ENCODE measurements at regions not wholly inside any gene's neighbourhood (a gene's known extent, or its start where the extent isn't known, plus 50 kb on each side); places are given as distances from the start of the nearest gene placed in this dataset.

DNA sequence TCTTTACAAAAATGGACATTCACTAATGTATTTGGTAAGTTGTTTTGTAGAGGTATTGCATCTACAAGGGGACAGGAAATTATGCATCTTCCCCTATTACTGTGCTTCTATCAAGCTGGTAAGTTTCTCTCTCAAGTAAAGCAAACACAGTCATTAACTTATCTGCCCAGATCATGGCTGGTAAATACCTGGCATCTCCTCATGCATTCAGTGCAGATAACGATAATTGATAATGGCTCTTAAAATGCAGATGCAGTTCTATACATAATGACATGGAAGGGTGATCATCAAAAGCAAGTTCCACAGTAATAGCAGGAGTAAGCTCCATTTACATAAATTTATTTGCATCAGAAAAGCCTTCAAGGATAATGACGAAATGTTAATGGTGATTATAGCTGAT is 122.4 kb downstream of the SIPA1L2 start:
- no peaks in the 10 kb centered on the region for H3K36me3 Mint-ChIP-seq (ENCODE audit: insufficient read depth, unreplicated experiment)
- no peaks in the 10 kb centered on the region for H3K27me3 Mint-ChIP-seq (ENCODE audit: insufficient read depth, unreplicated experiment)
- no peak overlapping the region for H3K4me3 Mint-ChIP-seq (ENCODE audit: unreplicated experiment)
- TF ChIP-seq, protein P1, sequence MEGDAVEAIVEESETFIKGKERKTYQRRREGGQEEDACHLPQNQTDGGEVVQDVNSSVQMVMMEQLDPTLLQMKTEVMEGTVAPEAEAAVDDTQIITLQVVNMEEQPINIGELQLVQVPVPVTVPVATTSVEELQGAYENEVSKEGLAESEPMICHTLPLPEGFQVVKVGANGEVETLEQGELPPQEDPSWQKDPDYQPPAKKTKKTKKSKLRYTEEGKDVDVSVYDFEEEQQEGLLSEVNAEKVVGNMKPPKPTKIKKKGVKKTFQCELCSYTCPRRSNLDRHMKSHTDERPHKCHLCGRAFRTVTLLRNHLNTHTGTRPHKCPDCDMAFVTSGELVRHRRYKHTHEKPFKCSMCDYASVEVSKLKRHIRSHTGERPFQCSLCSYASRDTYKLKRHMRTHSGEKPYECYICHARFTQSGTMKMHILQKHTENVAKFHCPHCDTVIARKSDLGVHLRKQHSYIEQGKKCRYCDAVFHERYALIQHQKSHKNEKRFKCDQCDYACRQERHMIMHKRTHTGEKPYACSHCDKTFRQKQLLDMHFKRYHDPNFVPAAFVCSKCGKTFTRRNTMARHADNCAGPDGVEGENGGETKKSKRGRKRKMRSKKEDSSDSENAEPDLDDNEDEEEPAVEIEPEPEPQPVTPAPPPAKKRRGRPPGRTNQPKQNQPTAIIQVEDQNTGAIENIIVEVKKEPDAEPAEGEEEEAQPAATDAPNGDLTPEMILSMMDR (IDR thresholded peaks at IDR 0.05; ENCODE audit: unreplicated experiment), result no peak
- H3K27ac Mint-ChIP-seq (ENCODE audit: low read depth, unreplicated experiment), result no peak overlapping the region
- no peak for DNase-seq (ENCODE audit: unreplicated experiment)
- CTCF ChIA-PET, result interaction anchor here (0.7 to 1.3 kb wide), 6 partner anchors 10 to 638 kb away, joined by 3 to 10 read pairs (median 4); no protein-coding TSS in a partner anchor
- intact Hi-C loops (cut with micrococcal nuclease), result no loop called here
- POLR2A ChIA-PET, result interaction anchor here (0.6 to 5.5 kb wide), 7 partner anchors 22 to 478 kb away, joined by 3 to 43 read pairs (median 4); no protein-coding TSS in a partner anchor
- BruUV-seq (replicated peaks), result no TSS peak
- no peaks in the 10 kb centered on the region for H3K9me3 Mint-ChIP-seq (ENCODE audit: unreplicated experiment)
- peaks cover 40% of the 10 kb centered on the region for H3K4me1 Mint-ChIP-seq (ENCODE audit: insufficient read depth, unreplicated experiment)

- H3K4me3 Mint-ChIP-seq (ENCODE audit: unreplicated experiment), result no peak overlapping the region
- DNase-seq (ENCODE audit: unreplicated experiment), result no peak
- BruUV-seq (replicated peaks), result no TSS peak
- H3K4me1 Mint-ChIP-seq (ENCODE audit: insufficient read depth, unreplicated experiment), result peaks cover 29% of the 10 kb centered on the region
- ChIA-PET CTCF (interaction anchor here (1.1 kb wide), 1 partner anchor 114 kb away, joined by 3 read pairs; no protein-coding TSS in a partner anchor), POLR2A (interaction anchor here (1.2 kb wide), 1 partner anchor 20 kb away, joined by 4 read pairs; no protein-coding TSS in a partner anchor)
- no peaks in the 10 kb centered on the region for H3K36me3 Mint-ChIP-seq (ENCODE audit: insufficient read depth, unreplicated experiment)
- TF ChIP-seq, protein P1 (IDR thresholded peaks at IDR 0.05; ENCODE audit: unreplicated experiment), result no peak
- H3K27ac Mint-ChIP-seq (ENCODE audit: low read depth, unreplicated experiment), result no peak overlapping the region
- no peaks in the 10 kb centered on the region for H3K9me3 Mint-ChIP-seq (ENCODE audit: unreplicated experiment)
- intact Hi-C loops (cut with micrococcal nuclease), result no loop called here
- no peaks in the 10 kb centered on the region for H3K27me3 Mint-ChIP-seq (ENCODE audit: insufficient read depth, unreplicated experiment)
Observed at GRCh38 chr1:232505884-232506283, 124.0 kb downstream of the SIPA1L2 start.

DNA sequence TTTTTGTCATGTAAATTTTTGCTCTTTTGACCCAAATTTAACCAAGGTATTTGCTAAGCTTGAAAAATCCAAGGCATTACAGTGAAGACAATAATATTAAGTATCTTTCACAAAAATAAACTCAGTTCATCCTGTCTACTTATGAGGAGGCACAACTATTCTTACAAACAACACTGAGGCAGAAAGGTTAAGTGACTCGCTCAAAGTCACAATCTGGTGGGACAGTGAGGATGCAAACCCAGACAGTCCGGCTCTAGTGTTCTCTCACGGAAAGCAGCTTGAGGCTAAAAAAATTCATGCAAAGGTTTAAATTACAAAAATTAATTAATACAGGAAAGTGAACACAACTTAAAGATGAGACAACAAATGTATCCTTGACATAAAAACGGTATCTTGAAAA is 125.3 kb downstream of the SIPA1L2 start:
- H3K4me3 Mint-ChIP-seq (ENCODE audit: unreplicated experiment), result no peak overlapping the region
- H3K4me1 Mint-ChIP-seq (ENCODE audit: insufficient read depth, unreplicated experiment), result peaks cover 18% of the 10 kb centered on the region
- H3K9me3 Mint-ChIP-seq (ENCODE audit: unreplicated experiment), result no peaks in the 10 kb centered on the region
- DNase-seq (ENCODE audit: unreplicated experiment), result no peak
- ChIA-PET CTCF (no interaction called here), POLR2A (interaction anchor here (0.5 to 1.3 kb wide), 7 partner anchors 12 to 980 kb away, joined by 3 read pairs; no protein-coding TSS in a partner anchor)
- TF ChIP-seq, protein P1 (IDR thresholded peaks at IDR 0.05; ENCODE audit: unreplicated experiment), result no peak
- BruUV-seq (replicated peaks), result no TSS peak
- H3K27ac Mint-ChIP-seq (ENCODE audit: low read depth, unreplicated experiment), result no peak overlapping the region
- H3K27me3 Mint-ChIP-seq (ENCODE audit: insufficient read depth, unreplicated experiment), result no peaks in the 10 kb centered on the region
- H3K36me3 Mint-ChIP-seq (ENCODE audit: insufficient read depth, unreplicated experiment), result no peaks in the 10 kb centered on the region
- intact Hi-C loops (cut with micrococcal nuclease), result no loop called here

- H3K4me3 Mint-ChIP-seq (ENCODE audit: unreplicated experiment), result no peak overlapping the region
- ChIA-PET POLR2A (interaction anchor here (0.7 to 0.8 kb wide), 2 partner anchors 8 to 186 kb away, joined by 3 to 4 read pairs; no protein-coding TSS in a partner anchor), CTCF (interaction anchor here (0.6 to 1.4 kb wide), 5 partner anchors 45 to 577 kb away, joined by 3 to 5 read pairs (median 3); no protein-coding TSS in a partner anchor)
- H3K36me3 Mint-ChIP-seq (ENCODE audit: insufficient read depth, unreplicated experiment), result peaks cover 3% of the 10 kb centered on the region
- no TSS peak for BruUV-seq (replicated peaks)
- no peaks in the 10 kb centered on the region for H3K27me3 Mint-ChIP-seq (ENCODE audit: insufficient read depth, unreplicated experiment)
- no peaks in the 10 kb centered on the region for H3K9me3 Mint-ChIP-seq (ENCODE audit: unreplicated experiment)
- H3K4me1 Mint-ChIP-seq (ENCODE audit: insufficient read depth, unreplicated experiment), result peaks cover 9% of the 10 kb centered on the region
- intact Hi-C loops (cut with micrococcal nuclease), result no loop called here
- no peak for DNase-seq (ENCODE audit: unreplicated experiment)
- H3K27ac Mint-ChIP-seq (ENCODE audit: low read depth, unreplicated experiment), result no peak overlapping the region
- TF ChIP-seq, protein P1 (IDR thresholded peaks at IDR 0.05; ENCODE audit: unreplicated experiment), result no peak
Observed at GRCh38 chr1:232503497-232503896, 126.4 kb downstream of the SIPA1L2 start.

All from MCF 10A (cell line).